ENCODE measurements at regions not wholly inside any gene's neighbourhood (a gene's known extent, or its start where the extent isn't known, plus 50 kb on each side); places are given as distances from the start of the nearest gene placed in this dataset.
"Not testable (repeated sequence)": the region's sequence is repeated elsewhere in the genome, so short reads cannot be mapped to it uniquely, and the experiment has no call there.

DNA sequence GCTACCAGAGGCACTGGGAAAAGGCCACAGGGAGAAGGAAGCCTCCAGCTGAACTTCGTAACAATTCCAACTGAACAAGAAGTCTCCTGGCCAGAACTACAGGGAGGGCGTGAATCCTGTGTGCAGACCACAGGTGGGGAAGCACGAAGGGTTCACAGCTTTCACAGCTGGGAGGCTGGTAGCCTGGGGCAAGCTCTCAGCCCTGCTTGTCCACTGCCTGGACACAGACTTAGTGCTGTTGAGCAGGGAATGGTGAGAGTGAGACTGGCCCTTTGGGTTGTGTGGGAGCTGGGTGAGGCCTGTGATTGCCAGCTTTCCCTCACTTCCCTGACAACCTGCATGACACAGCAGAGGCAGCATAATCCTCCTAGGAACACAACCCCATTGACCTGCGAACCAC, 52.1 kb upstream of the TMEM45B start:
- H3K27ac Mint-ChIP-seq; H3K4me3 Mint-ChIP-seq; H3K27me3 Mint-ChIP-seq; H3K9me3 Mint-ChIP-seq (ENCODE audit: low read depth); H3K4me1 Mint-ChIP-seq (ENCODE audit: low read depth): not testable (repeated sequence)
- peaks cover 14% of the 10 kb centered on the region for H3K36me3 Mint-ChIP-seq

DNA sequence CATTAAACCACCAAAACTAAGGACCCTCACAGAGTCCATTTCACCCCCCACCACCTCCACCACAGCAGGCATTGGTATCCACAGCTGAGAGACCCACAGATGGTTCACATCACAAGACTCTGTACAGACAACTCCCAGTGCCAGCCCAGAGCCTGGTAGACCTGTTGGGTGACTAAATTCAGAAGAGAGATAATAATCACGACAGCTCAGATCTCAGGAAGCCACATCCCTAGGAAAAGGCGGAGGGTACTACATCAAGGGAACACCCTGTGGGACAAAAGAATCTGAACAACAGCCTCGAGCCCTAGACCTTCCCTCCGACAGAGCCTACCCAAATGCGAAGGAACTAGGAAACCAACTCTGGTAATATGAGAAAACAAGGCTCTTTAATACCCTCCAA, 51.4 kb upstream of the TMEM45B start:
- H3K9me3 Mint-ChIP-seq (ENCODE audit: low read depth); H3K27me3 Mint-ChIP-seq; H3K27ac Mint-ChIP-seq; H3K4me3 Mint-ChIP-seq; H3K4me1 Mint-ChIP-seq (ENCODE audit: low read depth): not testable (repeated sequence)
- peaks cover 14% of the 10 kb centered on the region for H3K36me3 Mint-ChIP-seq
